ENCODE measurements at regions not wholly inside any gene's neighbourhood (a gene's known extent, or its start where the extent isn't known, plus 50 kb on each side); places are given as distances from the start of the nearest gene placed in this dataset.

- TF ChIP-seq CTCF (IDR thresholded peaks at IDR 0.05 in 4 of 5, conservative IDR thresholded peaks at IDR 0.05 in 1 of 5) (no peak), POLR2A (IDR thresholded peaks at IDR 0.05) (no peak)
These were observed 440.6 kb downstream of the CDH8 start for GRCh38 chr16:61595605-61596004.
